ENCODE measurements at regions not wholly inside any gene's neighbourhood (a gene's known extent, or its start where the extent isn't known, plus 50 kb on each side); places are given as distances from the start of the nearest gene placed in this dataset.
"Not testable (repeated sequence)": the region's sequence is repeated elsewhere in the genome, so short reads cannot be mapped to it uniquely, and the experiment has no call there.

GRCh38 chr7:91750091-91750490 is 130.4 kb downstream of the MTERF1 start:
- no peak for ATAC-seq
- Histone ChIP-seq H3K4me3 (ENCODE audit: low read depth in 2 of 2, low read length in 2 of 2) (no peak overlapping the region), H3K27ac (ENCODE audit: low read length) (no peak overlapping the region), H3K4me1 (ENCODE audit: control insufficient read depth, insufficient read depth, low read length) (no peaks in the 10 kb centered on the region), H3K36me3 (ENCODE audit: control insufficient read depth, insufficient read depth, low read length) (no peaks in the 10 kb centered on the region), H3K9me3 (ENCODE audit: control insufficient read depth, insufficient read depth, low read depth, low read length) (no peaks in the 10 kb centered on the region), H3K27me3 (ENCODE audit: control insufficient read depth, insufficient read depth, low read length) (no peaks in the 10 kb centered on the region)
- no peak for DNase-seq (ENCODE audit: low read depth, low spot score)
- no TSS peak for BruUV-seq (replicated peaks)
- intact Hi-C loops (cut with micrococcal nuclease; ENCODE audit: unreplicated experiment), result no loop called here
- TF ChIP-seq, protein P1, sequence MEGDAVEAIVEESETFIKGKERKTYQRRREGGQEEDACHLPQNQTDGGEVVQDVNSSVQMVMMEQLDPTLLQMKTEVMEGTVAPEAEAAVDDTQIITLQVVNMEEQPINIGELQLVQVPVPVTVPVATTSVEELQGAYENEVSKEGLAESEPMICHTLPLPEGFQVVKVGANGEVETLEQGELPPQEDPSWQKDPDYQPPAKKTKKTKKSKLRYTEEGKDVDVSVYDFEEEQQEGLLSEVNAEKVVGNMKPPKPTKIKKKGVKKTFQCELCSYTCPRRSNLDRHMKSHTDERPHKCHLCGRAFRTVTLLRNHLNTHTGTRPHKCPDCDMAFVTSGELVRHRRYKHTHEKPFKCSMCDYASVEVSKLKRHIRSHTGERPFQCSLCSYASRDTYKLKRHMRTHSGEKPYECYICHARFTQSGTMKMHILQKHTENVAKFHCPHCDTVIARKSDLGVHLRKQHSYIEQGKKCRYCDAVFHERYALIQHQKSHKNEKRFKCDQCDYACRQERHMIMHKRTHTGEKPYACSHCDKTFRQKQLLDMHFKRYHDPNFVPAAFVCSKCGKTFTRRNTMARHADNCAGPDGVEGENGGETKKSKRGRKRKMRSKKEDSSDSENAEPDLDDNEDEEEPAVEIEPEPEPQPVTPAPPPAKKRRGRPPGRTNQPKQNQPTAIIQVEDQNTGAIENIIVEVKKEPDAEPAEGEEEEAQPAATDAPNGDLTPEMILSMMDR (IDR thresholded peaks at IDR 0.05), result no peak
- no peak for TF ChIP-seq POLR2AphosphoS5 (IDR thresholded peaks at IDR 0.05; ENCODE audit: low read depth, low read length)
- POLR2A ChIA-PET, result no interaction called here
- CTCF ChIA-PET, result no interaction called here
- in situ Hi-C loops (cut with HindIII; ENCODE audit: low pct_unique_long_range_greater_than_20kb, low sequenced_read_pairs), result no loop called here

DNA sequence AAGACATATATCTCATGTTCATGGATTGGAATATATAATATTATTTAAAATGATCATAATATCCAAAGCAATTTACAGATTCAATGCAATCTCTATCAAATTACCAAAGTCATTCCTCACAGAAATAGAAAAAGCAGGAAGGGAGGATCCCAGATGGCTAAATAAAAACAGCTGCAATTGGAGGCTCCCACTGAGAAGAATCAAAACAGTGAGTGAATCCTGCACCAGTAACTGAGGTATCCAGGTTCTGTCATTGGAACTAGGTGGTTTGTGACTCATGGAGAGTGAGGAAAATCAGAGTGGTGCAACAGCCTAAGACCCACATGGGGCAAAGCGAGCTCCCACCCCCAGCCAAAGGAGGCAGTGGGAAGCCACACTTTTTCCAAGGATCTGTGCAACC is 128.4 kb downstream of the MTERF1 start:
- TF ChIP-seq TCF7L2 (IDR thresholded peaks at IDR 0.05; ENCODE audit: low read depth, low read length) (no peak), SIN3A (IDR thresholded peaks at IDR 0.05; ENCODE audit: borderline replicate concordance, insufficient read depth, low read depth, low read length) (no peak), POLR2AphosphoS5 (IDR thresholded peaks at IDR 0.05; ENCODE audit: low read depth, low read length) (no peak)
- TF ChIP-seq, protein P1 (IDR thresholded peaks at IDR 0.05), result no peak
- TF ChIP-seq, protein P2, sequence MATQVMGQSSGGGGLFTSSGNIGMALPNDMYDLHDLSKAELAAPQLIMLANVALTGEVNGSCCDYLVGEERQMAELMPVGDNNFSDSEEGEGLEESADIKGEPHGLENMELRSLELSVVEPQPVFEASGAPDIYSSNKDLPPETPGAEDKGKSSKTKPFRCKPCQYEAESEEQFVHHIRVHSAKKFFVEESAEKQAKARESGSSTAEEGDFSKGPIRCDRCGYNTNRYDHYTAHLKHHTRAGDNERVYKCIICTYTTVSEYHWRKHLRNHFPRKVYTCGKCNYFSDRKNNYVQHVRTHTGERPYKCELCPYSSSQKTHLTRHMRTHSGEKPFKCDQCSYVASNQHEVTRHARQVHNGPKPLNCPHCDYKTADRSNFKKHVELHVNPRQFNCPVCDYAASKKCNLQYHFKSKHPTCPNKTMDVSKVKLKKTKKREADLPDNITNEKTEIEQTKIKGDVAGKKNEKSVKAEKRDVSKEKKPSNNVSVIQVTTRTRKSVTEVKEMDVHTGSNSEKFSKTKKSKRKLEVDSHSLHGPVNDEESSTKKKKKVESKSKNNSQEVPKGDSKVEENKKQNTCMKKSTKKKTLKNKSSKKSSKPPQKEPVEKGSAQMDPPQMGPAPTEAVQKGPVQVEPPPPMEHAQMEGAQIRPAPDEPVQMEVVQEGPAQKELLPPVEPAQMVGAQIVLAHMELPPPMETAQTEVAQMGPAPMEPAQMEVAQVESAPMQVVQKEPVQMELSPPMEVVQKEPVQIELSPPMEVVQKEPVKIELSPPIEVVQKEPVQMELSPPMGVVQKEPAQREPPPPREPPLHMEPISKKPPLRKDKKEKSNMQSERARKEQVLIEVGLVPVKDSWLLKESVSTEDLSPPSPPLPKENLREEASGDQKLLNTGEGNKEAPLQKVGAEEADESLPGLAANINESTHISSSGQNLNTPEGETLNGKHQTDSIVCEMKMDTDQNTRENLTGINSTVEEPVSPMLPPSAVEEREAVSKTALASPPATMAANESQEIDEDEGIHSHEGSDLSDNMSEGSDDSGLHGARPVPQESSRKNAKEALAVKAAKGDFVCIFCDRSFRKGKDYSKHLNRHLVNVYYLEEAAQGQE (IDR thresholded peaks at IDR 0.05; ENCODE audit: insufficient read depth in 1 of 2, low read depth in 2 of 2, low read length in 1 of 2), result no peak
- no peak overlapping the region for H3K4me3 ChIP-seq (ENCODE audit: low read depth in 2 of 2, low read length in 2 of 2)
- no peaks in the 10 kb centered on the region for H3K9me3 ChIP-seq (ENCODE audit: control insufficient read depth, insufficient read depth, low read depth, low read length)
- intact Hi-C loops (cut with micrococcal nuclease; ENCODE audit: unreplicated experiment) (no loop called here), in situ Hi-C loops (cut with HindIII; ENCODE audit: low pct_unique_long_range_greater_than_20kb, low sequenced_read_pairs) (no loop called here)
- no peaks in the 10 kb centered on the region for H3K36me3 ChIP-seq (ENCODE audit: control insufficient read depth, insufficient read depth, low read length)
- no peak overlapping the region for H3K27ac ChIP-seq (ENCODE audit: low read length)
- CTCF ChIA-PET, result no interaction called here
- BruUV-seq (replicated peaks), result no TSS peak
- ATAC-seq (no peak), DNase-seq (ENCODE audit: low read depth, low spot score) (no peak)
- no peaks in the 10 kb centered on the region for H3K4me1 ChIP-seq (ENCODE audit: control insufficient read depth, insufficient read depth, low read length)
- no peaks in the 10 kb centered on the region for H3K27me3 ChIP-seq (ENCODE audit: control insufficient read depth, insufficient read depth, low read length)
- POLR2A ChIA-PET, result no interaction called here

DNA sequence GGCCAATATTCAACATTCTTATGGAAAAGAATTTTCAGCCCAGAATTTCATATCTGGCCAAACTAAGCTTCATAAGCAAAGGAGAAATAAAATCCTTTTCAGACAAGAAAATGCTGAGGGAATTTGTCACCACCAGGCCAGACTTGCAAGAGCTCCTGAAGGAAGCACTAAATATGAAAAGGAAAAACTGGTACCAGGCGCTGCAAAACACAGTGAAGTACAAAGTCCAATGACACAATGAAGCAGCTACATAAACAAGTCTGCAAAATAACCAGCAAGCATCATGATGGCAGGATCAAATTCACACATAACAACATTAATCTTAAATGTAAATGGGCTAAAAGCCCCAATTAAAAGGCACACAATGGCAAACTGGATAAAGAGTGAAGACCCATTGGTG is 126.2 kb downstream of the MTERF1 start:
- H3K27me3 ChIP-seq (ENCODE audit: control insufficient read depth, insufficient read depth, low read length); ATAC-seq; H3K4me1 ChIP-seq (ENCODE audit: control insufficient read depth, insufficient read depth, low read length); DNase-seq (ENCODE audit: low read depth, low spot score); H3K9me3 ChIP-seq (ENCODE audit: control insufficient read depth, insufficient read depth, low read depth, low read length); intact Hi-C loops (cut with micrococcal nuclease; ENCODE audit: unreplicated experiment); H3K4me3 ChIP-seq (ENCODE audit: low read depth in 2 of 2, low read length in 2 of 2); in situ Hi-C loops (cut with HindIII; ENCODE audit: low pct_unique_long_range_greater_than_20kb, low sequenced_read_pairs); BruUV-seq (replicated peaks); H3K36me3 ChIP-seq (ENCODE audit: control insufficient read depth, insufficient read depth, low read length); POLR2A ChIA-PET; CTCF ChIA-PET; H3K27ac ChIP-seq (ENCODE audit: low read length): not testable (repeated sequence)

DNA sequence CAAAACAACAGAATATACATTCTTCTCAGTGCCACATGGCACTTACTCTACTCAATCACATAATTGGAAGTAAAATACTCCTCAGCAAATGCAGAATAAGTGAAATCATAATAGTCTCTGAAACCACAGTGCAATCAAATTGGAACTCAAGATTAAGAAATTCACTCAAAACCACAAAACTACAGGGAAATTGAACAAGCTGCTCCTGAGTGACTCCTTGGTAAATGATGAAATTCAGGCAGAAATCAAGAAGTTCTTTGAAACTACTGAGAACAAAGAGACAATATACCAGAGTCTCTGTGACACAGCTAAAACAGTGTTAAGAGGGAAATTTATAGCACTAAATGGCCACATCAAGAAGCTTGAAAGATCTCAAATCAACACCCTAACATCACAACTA is 125.4 kb downstream of the MTERF1 start:
- H3K27ac ChIP-seq (ENCODE audit: low read length); DNase-seq (ENCODE audit: low read depth, low spot score); ATAC-seq; CTCF ChIA-PET; in situ Hi-C loops (cut with HindIII; ENCODE audit: low pct_unique_long_range_greater_than_20kb, low sequenced_read_pairs); H3K27me3 ChIP-seq (ENCODE audit: control insufficient read depth, insufficient read depth, low read length); H3K4me3 ChIP-seq (ENCODE audit: low read depth in 2 of 2, low read length in 2 of 2); H3K9me3 ChIP-seq (ENCODE audit: control insufficient read depth, insufficient read depth, low read depth, low read length); H3K4me1 ChIP-seq (ENCODE audit: control insufficient read depth, insufficient read depth, low read length); POLR2A ChIA-PET; intact Hi-C loops (cut with micrococcal nuclease; ENCODE audit: unreplicated experiment); BruUV-seq (replicated peaks); H3K36me3 ChIP-seq (ENCODE audit: control insufficient read depth, insufficient read depth, low read length): not testable (repeated sequence)

All from Panc1 (cell line).